GM19193 (cell line): ENCODE measurements at regions not wholly inside any gene's neighbourhood (a gene's known extent, or its start where the extent isn't known, plus 50 kb on each side); places are given as distances from the start of the nearest gene placed in this dataset.

Experiments used
- POLR2A ChIP-seq: IDR thresholded peaks from 4 replicates; pipeline ENCODE4 v1.6.1; 2011; ENCODE audit not compliant: insufficient read depth, insufficient read length; ENCODE audit errors: extremely low read depth

DNA sequence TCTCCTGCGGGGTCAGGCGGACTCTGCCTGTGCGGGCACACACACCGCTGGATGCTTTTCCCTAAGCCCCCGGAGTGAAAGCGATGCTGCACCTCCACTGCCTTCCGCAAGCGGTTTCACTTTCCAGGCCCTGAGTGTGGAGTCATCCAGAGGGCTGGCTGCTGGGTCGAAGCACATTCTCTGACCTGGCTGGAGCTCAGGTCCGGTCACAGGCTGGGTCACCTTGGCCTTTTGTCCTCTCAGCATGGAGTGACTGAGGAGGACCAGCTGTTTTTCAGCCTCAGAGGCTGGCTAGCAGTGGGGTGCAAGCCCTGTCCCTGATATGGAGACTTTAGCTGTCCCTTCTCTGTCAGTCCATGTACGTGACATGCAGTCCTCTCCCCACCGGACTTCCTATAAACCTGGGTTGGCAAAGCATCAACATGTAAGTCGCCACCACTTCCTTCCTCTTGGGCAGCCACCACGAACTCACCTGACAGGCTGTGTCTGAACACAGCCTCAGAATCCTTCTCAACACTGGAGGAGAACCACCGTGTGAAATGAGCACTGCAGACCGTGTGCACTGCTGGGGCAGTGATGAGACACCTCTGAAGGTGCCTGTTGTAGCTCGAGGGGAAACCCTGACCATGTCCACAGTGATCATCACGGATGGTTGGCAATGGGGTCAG is 51.3 kb downstream of the GADD45G start:
- no peak for TF ChIP-seq POLR2A

DNA sequence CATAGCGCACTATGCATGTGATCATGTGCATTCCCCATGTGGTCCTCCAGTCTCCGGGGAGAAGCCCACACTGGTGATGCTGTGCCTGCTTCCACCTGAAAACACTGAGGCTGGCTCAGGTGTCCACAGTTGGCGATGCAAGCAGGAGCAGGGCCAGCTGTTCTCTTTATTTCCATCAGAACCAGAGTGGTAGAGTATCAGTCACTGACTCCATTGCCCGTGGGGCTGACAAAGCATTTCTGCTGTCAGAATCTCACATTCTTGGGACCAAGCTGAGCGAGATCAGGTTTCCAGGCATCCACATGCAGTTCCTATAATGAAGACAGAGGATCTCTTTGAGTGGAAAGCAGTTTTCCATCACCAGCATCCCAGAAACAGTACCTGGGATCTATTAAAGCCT is 52.5 kb downstream of the GADD45G start:
- TF ChIP-seq POLR2A: no peak

DNA sequence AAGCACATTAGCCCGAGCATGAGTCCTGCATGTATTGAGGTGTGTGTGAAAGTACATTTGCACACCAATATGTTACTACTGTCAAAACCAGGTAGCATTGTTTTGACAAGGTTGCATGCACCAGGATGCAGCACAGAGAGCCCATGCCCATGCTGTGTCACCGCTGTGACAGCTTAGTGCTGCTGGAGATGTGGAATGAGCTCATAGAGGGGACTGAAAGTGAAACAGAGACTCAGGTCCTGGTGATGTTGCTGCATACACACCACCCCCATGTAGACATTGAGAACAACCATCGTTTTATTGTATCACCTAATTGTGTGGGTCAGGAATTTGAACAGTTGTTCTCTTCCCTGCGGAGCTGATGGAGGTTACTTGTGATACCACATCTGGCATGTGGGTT is 53.0 kb downstream of the GADD45G start:
- TF ChIP-seq POLR2A: no peak

DNA sequence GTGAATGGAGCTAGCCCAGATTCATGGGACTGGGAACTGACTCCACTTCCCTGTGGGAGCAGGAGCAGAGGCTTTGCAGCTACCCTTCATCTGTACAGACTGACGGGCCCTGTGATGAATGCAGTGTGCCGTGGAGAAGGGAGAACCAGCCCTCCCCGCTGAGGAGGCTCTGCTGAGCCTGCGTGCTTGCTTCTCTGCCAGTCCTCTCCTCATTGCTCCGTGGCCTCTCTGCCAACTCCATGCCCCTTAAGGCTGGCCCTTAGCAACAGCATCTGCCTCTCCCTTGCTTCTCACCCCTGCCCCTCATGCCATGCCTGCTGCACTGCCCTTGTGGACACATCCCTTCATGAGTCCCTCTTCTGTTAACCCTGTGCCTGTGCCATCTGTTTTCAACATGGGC is 53.6 kb downstream of the GADD45G start:
- no peak for TF ChIP-seq POLR2A

DNA sequence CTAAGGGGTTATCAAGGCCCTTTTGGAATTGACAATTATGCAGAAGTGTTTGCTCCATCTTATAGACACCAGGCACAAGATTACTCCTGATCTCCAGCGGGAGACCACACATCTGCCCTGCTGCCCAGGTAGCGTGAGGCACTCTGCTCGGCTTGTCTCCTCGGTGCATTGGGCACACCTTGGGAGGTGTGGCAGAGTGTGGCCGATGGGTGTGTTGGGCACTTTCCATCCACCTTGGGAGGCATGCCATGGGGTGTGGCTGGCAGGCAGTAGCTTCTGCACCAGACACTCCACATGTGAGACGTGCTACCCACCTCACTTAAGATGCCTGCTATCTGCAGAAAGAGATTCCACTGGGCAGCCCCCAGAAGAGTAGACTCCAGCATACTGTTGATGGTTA is 54.1 kb downstream of the GADD45G start:
- TF ChIP-seq POLR2A: no peak

DNA sequence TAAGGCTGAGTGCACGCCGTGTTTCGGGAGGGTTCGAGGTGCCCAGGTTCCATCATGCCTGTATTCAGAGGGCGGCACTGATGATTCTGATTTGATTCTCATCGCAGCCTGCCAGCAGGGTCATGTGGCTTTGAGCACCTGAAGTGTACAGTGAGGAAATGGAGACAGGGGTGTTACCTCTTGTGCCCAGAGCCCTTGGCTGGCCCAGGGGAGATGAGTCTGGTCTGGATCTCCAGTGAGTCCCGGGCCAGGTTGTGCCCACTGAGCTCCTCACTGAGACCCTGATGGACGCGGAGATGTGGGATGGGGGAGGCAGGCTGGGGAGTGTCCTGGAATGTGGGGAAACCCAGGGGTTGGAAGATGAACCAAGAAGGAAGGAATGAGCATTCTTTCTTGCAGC is 54.7 kb downstream of the GADD45G start:
- TF ChIP-seq POLR2A: no peak

DNA sequence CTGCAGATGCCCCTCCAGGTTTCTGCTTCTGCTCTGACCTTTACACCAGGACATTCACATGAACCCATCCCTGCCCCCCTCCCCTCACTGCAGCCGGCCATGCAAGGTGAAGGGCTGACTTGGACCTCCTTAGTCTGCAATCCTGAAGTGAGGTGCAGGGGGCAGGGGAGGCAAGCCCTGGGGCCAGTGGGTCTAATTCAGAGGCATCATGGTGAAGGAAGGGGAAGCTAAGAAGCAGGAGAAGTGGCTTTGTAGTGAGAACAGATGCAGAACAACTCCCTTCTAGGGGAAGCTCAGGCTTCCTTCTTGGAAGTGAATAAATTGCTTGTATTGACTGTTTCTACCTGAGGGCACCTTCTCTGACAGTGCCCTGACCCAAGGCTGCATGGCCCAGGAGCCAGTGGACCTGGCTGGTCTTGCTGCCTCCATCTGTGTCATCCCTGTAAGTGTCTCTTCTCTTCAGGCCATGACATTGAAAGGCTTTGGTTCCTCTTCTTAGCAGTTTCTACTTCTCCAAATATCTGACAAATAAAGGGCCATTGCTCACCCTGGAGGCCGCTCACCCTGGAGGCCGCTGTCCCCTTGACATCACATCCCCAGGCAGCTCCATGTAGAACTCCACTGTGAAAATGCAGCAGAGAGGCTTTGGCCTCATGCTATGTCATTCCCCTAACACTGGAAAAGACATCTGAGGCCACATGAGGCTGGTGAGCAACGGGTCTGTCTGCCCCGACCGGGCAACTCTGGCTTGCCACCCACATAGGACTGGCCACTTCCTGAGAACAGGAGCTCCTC is 55.3 kb downstream of the GADD45G start:
- TF ChIP-seq POLR2A: no peak

DNA sequence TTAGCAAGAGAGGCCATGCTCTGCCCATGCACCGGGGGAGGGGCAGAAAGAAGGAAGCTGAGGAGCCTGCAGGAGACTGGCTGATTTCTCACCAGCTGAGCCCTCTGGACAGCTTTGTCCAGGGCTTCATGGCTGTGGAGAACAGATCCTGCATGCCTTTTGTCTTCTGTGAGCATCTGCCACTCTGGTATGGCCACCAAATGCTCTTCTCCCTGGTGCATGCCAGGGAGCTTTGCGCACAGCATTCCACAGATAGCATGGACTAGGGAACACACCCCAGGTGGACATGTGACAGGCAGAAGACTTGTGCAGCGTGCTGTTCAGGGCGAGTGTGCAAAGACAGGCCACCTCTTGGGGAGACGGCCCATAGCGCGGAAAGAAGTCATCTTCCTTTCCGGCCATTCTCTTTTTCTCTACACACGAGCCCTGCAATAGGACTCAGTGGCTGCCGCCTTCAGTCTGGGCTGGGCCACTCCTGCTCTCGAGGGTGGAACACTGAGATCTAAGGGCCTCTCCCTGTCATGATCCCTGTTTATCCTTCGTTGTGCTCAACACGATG is 56.7 kb downstream of the GADD45G start:
- no peak for TF ChIP-seq POLR2A

DNA sequence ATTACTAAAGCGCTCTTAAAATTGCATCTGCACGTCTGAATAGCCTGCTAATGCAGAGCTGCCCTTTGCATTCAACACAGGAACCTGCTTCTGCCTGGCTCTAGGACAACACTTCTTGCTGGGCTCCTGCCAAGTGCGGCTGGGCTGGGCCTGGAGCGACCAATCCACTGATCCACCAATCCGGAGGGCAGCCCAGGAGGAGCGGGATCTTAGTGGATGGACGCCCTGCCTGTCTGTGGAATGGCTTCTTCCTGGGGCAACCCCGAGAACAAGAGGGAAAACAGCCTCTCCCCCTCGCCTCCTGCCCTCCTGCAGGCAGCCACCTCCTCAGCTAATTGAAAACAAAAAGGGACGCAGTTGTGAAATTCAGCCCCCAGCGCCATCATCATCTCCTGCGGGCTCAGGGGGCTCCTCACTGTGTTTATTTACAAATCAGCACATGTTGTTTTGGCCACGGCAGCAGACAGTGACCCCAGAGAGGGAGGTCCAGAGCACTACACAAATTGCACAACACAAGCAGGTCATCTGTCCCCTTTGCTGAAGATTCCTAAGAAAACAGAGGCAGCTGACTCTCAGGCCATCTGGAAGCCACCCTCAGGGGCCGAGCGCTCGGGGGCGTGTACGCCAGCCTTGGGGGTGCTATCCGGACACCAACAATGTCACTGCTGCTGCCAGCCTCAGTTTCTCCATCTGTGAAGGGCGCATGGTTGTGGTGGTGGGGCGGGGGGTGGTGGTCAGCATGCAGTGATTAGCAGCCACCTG is 57.3 kb downstream of the GADD45G start:
- TF ChIP-seq POLR2A: no peak

DNA sequence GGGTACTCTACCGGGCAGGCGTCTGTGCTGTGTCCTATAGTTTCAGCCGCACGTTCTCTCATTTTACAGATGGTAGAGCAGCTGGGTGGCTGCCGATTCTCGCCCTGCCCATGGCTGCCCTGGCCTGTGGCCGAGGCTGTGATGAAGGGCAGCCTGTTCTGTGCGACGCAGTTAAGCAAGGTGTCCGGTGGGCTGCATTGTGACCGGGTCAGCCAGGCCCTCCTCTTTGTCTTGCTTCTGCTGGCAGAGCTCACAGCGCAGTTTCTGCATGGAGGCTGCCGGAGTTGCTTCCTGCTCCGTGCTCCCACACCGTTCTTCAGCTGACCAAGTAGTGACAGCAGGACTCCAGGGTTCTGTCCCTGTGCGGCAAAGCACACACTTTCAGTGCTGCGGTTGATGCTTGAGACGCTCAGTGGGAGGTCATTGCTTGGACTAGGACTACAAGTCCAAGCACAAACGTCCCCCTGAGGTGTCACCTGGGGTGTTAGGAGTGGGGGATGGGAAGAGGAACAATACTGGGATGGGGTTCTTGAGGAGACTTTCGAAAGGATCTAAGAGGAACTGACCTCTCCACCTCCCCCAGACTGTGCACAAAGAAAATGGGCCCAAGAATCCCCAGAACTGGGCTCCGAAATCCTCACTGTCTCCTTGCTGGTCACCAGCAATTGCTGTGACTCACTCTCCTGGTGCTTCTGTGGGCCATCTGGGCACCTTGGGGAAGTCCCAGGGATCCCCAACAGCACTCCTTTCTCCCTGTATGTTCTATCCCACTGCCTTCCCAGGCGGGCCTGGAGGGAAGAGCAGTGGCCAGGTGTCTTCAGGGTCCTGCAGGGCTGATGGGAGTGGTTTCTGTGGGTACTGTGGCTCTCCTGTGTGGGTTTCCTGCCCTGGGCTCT is 58.2 kb downstream of the GADD45G start:
- no peak for TF ChIP-seq POLR2A

DNA sequence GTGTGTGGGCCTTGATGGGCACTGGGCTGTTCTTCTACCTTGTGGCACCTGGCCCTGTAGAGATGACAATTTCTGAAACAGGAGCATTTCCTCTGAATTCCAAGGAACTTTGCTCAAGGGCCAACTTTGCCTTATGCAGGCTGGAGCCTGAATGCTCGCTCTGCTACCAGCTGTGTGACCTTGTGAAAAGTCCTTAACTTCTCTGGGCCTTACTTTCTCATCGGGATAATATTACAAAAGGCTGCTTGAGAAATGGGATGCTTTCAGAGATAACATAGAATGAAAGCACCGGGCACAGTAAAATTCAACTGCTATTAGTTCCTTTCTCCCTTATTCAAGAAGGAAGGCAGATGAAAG is 58.8 kb downstream of the GADD45G start:
- no peak for TF ChIP-seq POLR2A

DNA sequence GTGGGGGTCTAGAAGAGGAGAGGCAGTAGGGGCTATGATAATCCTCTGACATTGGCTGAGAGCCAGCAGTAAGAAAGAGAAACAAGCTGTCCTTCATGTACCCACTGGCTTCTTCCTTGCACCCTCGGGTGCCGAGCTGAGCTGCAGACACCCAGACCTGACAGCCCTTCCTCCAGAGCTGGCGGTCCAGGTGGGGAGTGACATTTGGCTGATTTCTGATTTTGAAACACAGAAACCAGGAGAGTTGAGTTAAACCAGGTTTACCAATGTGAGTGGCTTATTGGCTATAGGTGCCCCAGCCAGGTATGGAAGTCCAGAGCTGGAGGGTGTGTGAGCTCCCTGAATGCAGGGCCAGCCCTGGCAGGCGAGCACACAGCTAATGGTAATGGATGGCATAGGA is 59.2 kb downstream of the GADD45G start:
- TF ChIP-seq POLR2A: no peak

DNA sequence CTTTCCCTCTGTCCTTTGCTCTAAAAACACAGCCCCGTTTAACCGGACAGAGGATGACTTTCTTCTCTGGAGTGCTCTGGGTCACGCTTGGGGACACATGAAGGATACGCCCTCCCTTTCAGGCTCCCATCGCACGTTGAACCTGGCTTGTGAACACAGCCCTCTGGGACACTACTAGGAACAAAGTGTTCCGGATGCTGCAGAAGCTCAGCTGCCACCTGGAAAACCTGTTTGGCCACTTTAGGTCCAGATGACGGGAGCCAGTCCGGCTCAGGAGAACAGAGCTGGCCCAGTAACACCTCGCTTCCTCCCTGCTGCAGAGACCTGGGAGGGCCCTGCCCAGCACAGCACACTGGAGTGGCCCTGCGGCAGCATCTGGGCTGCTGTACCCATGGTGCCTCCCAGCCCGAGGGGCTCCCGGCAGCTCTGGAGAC is 60.1 kb downstream of the GADD45G start:
- no peak for TF ChIP-seq POLR2A

DNA sequence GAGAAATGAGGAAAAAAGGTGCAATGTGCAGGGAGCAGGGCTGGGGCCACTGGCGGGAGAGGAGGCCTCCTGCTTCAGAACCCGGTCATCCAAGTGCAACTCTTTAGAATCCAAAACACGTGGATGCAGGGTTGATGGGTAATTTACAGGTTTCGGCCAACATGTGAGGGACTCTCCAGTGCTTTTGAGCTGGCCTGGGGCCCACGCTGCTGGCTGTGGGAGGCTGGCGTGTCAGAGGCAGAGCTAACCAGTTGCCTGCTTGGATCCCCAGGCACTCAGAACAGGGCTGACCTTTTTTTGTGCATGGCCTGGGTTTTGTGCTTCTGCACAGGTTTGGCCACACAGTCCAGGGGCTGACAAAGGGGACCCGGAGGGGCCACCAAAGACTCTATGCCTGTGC is 61.6 kb downstream of the GADD45G start:
- TF ChIP-seq POLR2A: no peak

DNA sequence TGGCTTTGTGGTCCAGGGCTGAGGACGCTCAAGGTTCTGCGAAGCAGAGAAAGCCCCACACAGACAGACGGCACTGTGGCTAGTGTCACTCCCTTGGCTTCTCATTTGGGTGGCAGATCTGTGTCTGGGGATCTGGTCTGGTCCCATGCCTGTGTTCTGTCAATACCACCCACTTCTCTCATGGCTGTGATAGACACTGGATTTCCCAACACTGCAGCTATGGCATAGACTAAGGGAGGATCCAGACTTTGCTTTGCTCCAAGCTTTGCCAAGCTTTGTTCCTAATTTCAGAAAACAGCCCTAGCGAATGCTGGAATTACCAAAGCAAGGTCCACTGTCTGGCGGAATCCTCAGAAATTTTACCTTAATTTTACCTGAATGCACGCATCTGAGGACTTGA is 62.1 kb downstream of the GADD45G start:
- no peak for TF ChIP-seq POLR2A

DNA sequence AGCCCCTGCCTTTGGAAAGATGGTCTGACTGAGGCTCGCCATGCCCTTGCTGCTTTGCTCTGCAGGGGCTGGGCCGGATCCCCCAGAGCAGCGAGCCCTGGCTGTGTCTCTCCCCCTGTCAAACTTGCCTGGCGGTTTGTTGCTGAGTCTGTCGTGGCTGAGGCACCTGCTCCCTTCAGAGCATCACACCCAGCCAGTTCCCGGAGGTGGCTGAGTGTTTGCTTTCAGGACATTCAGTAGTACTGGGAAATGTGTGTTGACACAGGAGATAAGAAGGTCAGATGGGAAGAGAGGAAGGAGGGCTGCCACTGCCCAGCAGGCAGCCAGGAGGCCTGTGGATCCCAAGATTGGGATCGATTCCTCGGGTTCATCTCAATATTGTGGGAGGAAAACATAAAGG is 62.9 kb downstream of the GADD45G start:
- TF ChIP-seq POLR2A: no peak
